K562 (cell line): ENCODE measurements at regions not wholly inside any gene's neighbourhood (a gene's known extent, or its start where the extent isn't known, plus 50 kb on each side); places are given as distances from the start of the nearest gene placed in this dataset.

ENCODE experiments used
- EHMT2 ChIP-seq: fragments of 450-650 bp; IDR thresholded peaks from 2 replicates; pipeline ENCODE4 v1.6.1; 2018; ENCODE audit warnings: antibody characterized with exemption
- ESRRB ChIP-seq: fragments of 250-450 bp; sonication (Bioruptor Pico); IDR thresholded peaks from 2 replicates; pipeline ENCODE4 v1.5.0; 2020; ENCODE audit warnings: mild to moderate bottlenecking, moderate library complexity, borderline replicate concordance
- HCFC1 ChIP-seq: IDR thresholded peaks from 2 replicates; pipeline ENCODE4 v1.6.1; 2012; ENCODE audit warnings: low read depth, low read length, improper control_type of control experiment
- TFAM ChIP-seq: fragments of 250-450 bp; sonication (Bioruptor Pico); conservative IDR thresholded peaks from 2 replicates; pipeline ENCODE4 v1.5.0; 2021; ENCODE audit warnings: mild to moderate bottlenecking, moderate library complexity
- USF1 ChIP-seq: sonication (generic); formaldehyde crosslinking; IDR thresholded peaks from 2 replicates; pipeline ENCODE4 v1.9.0; 2022; ENCODE audit warnings: mild to moderate bottlenecking, missing genetic modification reagents
- ZNF407 ChIP-seq: fragments of 450-650 bp; IDR thresholded peaks from 2 replicates; pipeline ENCODE4 v1.6.1; 2016; ENCODE audit warnings: low read depth

GRCh38 chr12:104846056-104846767 lies 111.9 kb downstream of the SLC41A2 start (continued):
- TF ChIP-seq ZNF407 (no peak), USF1 (CRISPR knock-in tag) (no peak), TFAM (CRISPR knock-in tag) (no peak), HCFC1 (no peak), ESRRB (no peak), EHMT2 (no peak)
